ENCODE measurements at regions not wholly inside any gene's neighbourhood (a gene's known extent, or its start where the extent isn't known, plus 50 kb on each side); places are given as distances from the start of the nearest gene placed in this dataset.

GRCh38 chr14:101709962-101710931 is 51.3 kb upstream of the PPP2R5C start:
- no peak overlapping the region for H3K4me3 Mint-ChIP-seq (ENCODE audit: unreplicated experiment)
- no peaks in the 10 kb centered on the region for H3K79me2 ChIP-seq (ENCODE audit: insufficient read depth, low read length)
- FAIRE-seq (no peak), DNase-seq (ENCODE audit: low read depth) (no peak)
- no peak overlapping the region for H3K4me3 ChIP-seq (ENCODE audit: insufficient read depth, low read depth, low read length)
- peaks cover 2% of the 10 kb centered on the region for H3K4me1 Mint-ChIP-seq (ENCODE audit: low read depth, unreplicated experiment)
- no peaks in the 10 kb centered on the region for H4K20me1 ChIP-seq (ENCODE audit: insufficient read depth, low read length)
- no peaks in the 10 kb centered on the region for H3K27me3 ChIP-seq (ENCODE audit: insufficient read depth, low read length)
- H3K27me3 Mint-ChIP-seq (ENCODE audit: low read depth, unreplicated experiment), result peaks cover 5% of the 10 kb centered on the region
- H3K27ac Mint-ChIP-seq (ENCODE audit: unreplicated experiment), result no peak overlapping the region
- no peak overlapping the region for H3K27ac ChIP-seq (ENCODE audit: low read depth, low read length)
- no peaks in the 10 kb centered on the region for H3K36me3 Mint-ChIP-seq (ENCODE audit: low read depth, unreplicated experiment)
- H3K4me2 ChIP-seq (ENCODE audit: low read length), result no peak overlapping the region
- no peak overlapping the region for H3K9ac ChIP-seq (ENCODE audit: low read length)
- no peak overlapping the region for H2AFZ ChIP-seq (ENCODE audit: low read depth, low read length)
- TF ChIP-seq EZH2 (IDR thresholded peaks at IDR 0.05; ENCODE audit: insufficient read depth, low read length), result no peak
- H3K4me1 ChIP-seq (ENCODE audit: insufficient read depth, low read length), result peaks cover 13% of the 10 kb centered on the region
- H3K36me3 ChIP-seq (ENCODE audit: insufficient read depth, low read length), result no peaks in the 10 kb centered on the region
- peaks cover 7% of the 10 kb centered on the region for H3K9me3 Mint-ChIP-seq (ENCODE audit: unreplicated experiment)
- no peaks in the 10 kb centered on the region for H3K9me3 ChIP-seq (ENCODE audit: insufficient read depth, low read depth, low read length)

GRCh38 chr14:101711041-101711856 is 50.3 kb upstream of the PPP2R5C start:
- no peak overlapping the region for H2AFZ ChIP-seq (ENCODE audit: low read depth, low read length)
- no peak overlapping the region for H3K4me3 ChIP-seq (ENCODE audit: insufficient read depth, low read depth, low read length)
- Mint-ChIP-seq H3K4me3 (ENCODE audit: unreplicated experiment) (no peak overlapping the region), H3K4me1 (ENCODE audit: low read depth, unreplicated experiment) (peaks cover 2% of the 10 kb centered on the region), H3K36me3 (ENCODE audit: low read depth, unreplicated experiment) (no peaks in the 10 kb centered on the region), H3K27ac (ENCODE audit: unreplicated experiment) (no peak overlapping the region), H3K9me3 (ENCODE audit: unreplicated experiment) (peaks cover 8% of the 10 kb centered on the region), H3K27me3 (ENCODE audit: low read depth, unreplicated experiment) (peaks cover 2% of the 10 kb centered on the region)
- no peaks in the 10 kb centered on the region for H3K79me2 ChIP-seq (ENCODE audit: insufficient read depth, low read length)
- no peak overlapping the region for H3K9ac ChIP-seq (ENCODE audit: low read length)
- TF ChIP-seq EZH2 (IDR thresholded peaks at IDR 0.05; ENCODE audit: insufficient read depth, low read length) (no peak), CTCF (IDR thresholded peaks at IDR 0.05; ENCODE audit: insufficient read depth, low read depth, low read length) (no peak)
- no peak for DNase-seq (ENCODE audit: low read depth)
- no peaks in the 10 kb centered on the region for H3K36me3 ChIP-seq (ENCODE audit: insufficient read depth, low read length)
- no peak for FAIRE-seq
- H3K9me3 ChIP-seq (ENCODE audit: insufficient read depth, low read depth, low read length), result no peaks in the 10 kb centered on the region
- no peaks in the 10 kb centered on the region for H4K20me1 ChIP-seq (ENCODE audit: insufficient read depth, low read length)
- peaks cover 7% of the 10 kb centered on the region for H3K4me1 ChIP-seq (ENCODE audit: insufficient read depth, low read length)
- no peak overlapping the region for H3K4me2 ChIP-seq (ENCODE audit: low read length)
- H3K27me3 ChIP-seq (ENCODE audit: insufficient read depth, low read length), result no peaks in the 10 kb centered on the region
- H3K27ac ChIP-seq (ENCODE audit: low read depth, low read length), result no peak overlapping the region

Measured in astrocyte (in vitro differentiated cells and primary cell).